NCI-H748 (cell line): ENCODE measurements at regions not wholly inside any gene's neighbourhood (a gene's known extent, or its start where the extent isn't known, plus 50 kb on each side); places are given as distances from the start of the nearest gene placed in this dataset.

Source experiments
- DNase-seq: peaks from one replicate; lab custom pipeline; 2025; ENCODE audit not compliant: unreplicated experiment; lab: John Stamatoyannopoulos, UW

GRCh38 chr12:73330584-73331351 lies 1058.6 kb downstream of the TRHDE start:
- DNase-seq, result no peak

- DNase-seq, result no peak
These were observed 1069.5 kb downstream of the TRHDE start for GRCh38 chr12:73341559-73342247.

- no peak for DNase-seq
These were observed 1070.6 kb downstream of the TRHDE start for GRCh38 chr12:73342733-73343132.

GRCh38 chr12:73352826-73353225 lies 1080.7 kb downstream of the TRHDE start:
- no peak for DNase-seq

GRCh38 chr12:73361156-73361863 lies 1089.1 kb downstream of the TRHDE start:
- no peak for DNase-seq

GRCh38 chr12:73361864-73362230 lies 1089.7 kb downstream of the TRHDE start:
- no peak for DNase-seq

GRCh38 chr12:73362666-73363065 lies 1090.5 kb downstream of the TRHDE start:
- DNase-seq, result no peak

GRCh38 chr12:73372856-73373255 lies 1100.7 kb downstream of the TRHDE start:
- no peak for DNase-seq

GRCh38 chr12:73374360-73374759 lies 1102.2 kb downstream of the TRHDE start:
- DNase-seq, result no peak

GRCh38 chr12:73383584-73384222 lies 1111.5 kb downstream of the TRHDE start:
- DNase-seq, result peak; percentile 6

- DNase-seq, result no peak
These were observed 1112.4 kb downstream of the TRHDE start for GRCh38 chr12:73384592-73384991.

- no peak for DNase-seq
These were observed 1118.1 kb downstream of the TRHDE start for GRCh38 chr12:73390261-73390660.

GRCh38 chr12:73413051-73413450 lies 1124.6 kb upstream of the ATXN7L3B start:
- DNase-seq, result no peak

- DNase-seq, result no peak
These were observed 1123.7 kb upstream of the ATXN7L3B start for GRCh38 chr12:73413974-73414373.

GRCh38 chr12:73414926-73415325 lies 1122.7 kb upstream of the ATXN7L3B start:
- DNase-seq, result no peak

- DNase-seq, result no peak
These were observed 1119.1 kb upstream of the ATXN7L3B start for GRCh38 chr12:73418541-73418940.

- DNase-seq, result no peak
These were observed 1115.8 kb upstream of the ATXN7L3B start for GRCh38 chr12:73421832-73422231.

GRCh38 chr12:73424484-73424883 lies 1113.2 kb upstream of the ATXN7L3B start:
- DNase-seq, result no peak

GRCh38 chr12:73445658-73446324 lies 1091.8 kb upstream of the ATXN7L3B start:
- no peak for DNase-seq

- DNase-seq, result no peak
These were observed 1084.8 kb upstream of the ATXN7L3B start for GRCh38 chr12:73452672-73453469.
